H7 (cell line): ENCODE measurements at regions not wholly inside any gene's neighbourhood (a gene's known extent, or its start where the extent isn't known, plus 50 kb on each side); places are given as distances from the start of the nearest gene placed in this dataset.

Experiments used
- DNase-seq: peaks from one replicate; pipeline ENCODE4 v3.0.0; 2012
- H3K27me3 ChIP-seq: 2 replicates; pipeline ENCODE4 v1.6.0; 2011; ENCODE audit warnings: mild to moderate bottlenecking, low read length; ENCODE audit not compliant: control insufficient read depth, insufficient read depth
- H3K36me3 ChIP-seq: replicated peaks from 2 replicates; pipeline ENCODE4 v1.5.1; 2011; ENCODE audit warnings: low read length; ENCODE audit not compliant: control insufficient read depth, insufficient read depth
- H3K4me3 ChIP-seq: 2 replicates; pipeline ENCODE4 v1.5.1; 2011; ENCODE audit warnings: low read depth, mild to moderate bottlenecking, control low read depth, low read length, moderate library complexity; ENCODE audit not compliant: insufficient read depth

DNA sequence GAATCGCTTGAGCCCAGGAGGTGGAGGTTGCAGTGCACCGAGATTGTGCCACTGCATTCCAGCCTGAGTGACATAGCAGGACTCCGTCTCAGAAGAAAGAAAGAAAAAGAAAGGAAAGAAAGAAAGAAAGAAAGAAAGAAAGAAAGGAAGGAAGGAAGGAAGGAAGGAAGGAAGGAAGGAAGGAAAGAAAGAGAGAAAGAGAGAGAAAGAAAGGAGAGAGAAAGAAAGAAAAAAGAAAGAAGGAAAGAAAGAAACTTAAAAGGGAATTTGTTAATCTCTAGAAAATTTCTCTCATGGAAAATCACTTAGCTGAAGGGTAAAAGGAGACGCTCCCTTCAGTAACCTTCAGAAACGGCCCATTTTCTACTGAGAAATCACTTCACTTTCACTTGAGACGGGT is 279.5 kb upstream of the KLF6 start:
- Histone ChIP-seq H3K4me3 (no peak overlapping the region), H3K27me3 (no peaks in the 10 kb centered on the region), H3K36me3 (no peaks in the 10 kb centered on the region)
- no peak for DNase-seq

DNA sequence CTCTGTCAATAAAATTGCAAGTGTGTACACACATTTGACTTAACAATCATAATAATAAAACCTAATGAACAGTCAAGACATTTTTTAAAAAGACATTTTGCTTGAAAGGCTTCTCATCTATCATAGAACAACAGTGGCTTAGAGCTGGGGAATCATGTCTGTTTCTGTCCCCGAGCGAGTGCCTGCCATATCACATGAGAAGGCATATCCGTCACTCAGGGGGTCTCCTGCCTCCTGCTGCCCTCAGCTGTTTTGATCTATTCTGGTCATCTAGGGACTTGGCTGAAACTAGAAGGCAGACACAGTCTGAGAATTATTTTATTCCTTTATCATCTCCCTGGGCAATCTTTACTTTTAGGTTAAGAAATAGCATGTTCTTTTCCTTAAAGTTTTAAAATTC is 278.7 kb upstream of the KLF6 start:
- no peak overlapping the region for H3K4me3 ChIP-seq
- no peak for DNase-seq
- H3K36me3 ChIP-seq, result no peaks in the 10 kb centered on the region
- no peaks in the 10 kb centered on the region for H3K27me3 ChIP-seq

DNA sequence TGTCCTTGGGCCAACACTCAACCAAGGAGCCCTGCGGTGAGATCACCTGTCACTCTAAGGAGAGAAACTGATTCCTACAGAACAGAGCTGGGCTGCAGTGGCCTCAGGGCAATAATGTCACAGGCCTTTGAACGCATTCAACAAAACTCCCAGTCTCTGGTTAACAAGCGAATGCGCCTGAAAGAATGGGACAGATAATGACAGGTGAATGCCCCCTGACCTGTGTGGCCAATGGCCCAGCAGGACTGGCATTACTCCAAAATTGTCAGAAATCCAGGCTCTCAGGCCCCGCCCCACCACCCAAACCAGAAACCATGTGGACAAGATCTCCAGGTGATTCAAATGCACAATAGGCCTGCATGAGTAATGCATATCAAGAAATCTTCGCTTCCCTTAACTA is 277.7 kb upstream of the KLF6 start:
- Histone ChIP-seq H3K27me3 (no peaks in the 10 kb centered on the region), H3K36me3 (no peaks in the 10 kb centered on the region), H3K4me3 (no peak overlapping the region)
- DNase-seq, result no peak

DNA sequence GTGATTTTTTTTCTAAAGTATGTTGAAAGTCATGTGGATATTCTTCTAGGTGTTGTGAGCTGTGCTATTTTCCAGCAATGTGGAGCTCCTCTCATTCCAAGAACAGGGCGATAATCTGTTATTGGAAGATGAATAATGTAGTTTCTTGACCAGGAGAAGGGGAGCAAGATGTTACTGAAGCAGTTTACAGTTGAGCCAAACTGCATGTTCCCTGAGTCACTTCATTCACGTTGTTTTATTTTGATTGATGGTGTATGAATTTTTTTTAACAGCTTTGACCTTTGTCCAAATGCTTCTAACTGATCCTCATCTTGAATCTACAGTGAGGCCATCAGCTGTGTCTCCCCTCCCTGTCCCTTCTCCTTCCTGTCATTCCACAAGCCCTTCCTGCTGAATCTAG is 277.1 kb upstream of the KLF6 start:
- DNase-seq, result no peak
- Histone ChIP-seq H3K27me3 (no peaks in the 10 kb centered on the region), H3K4me3 (no peak overlapping the region), H3K36me3 (no peaks in the 10 kb centered on the region)

DNA sequence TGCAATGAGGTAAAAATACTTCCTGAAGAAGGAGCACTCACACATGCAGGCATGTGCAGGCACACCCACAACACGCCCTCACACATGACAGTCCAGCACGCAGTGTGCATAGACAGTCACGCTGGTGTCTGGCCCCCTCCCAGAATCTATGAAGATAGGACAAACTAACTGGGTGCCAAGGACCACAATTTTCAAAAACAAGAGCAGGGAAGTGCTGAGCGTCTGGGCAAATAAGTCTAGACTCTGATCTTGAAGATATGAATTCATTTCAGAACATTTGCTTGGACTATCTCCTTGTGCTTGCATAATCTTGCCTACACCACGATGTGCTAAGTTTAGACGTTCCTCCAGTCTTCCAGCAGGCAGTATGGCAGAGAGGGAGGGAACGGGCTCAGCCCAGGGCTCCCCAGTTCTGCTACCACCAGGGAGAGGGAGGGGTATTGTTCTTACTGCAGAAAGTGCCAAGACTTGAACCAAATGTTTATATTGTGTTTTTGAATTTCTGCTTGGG is 276.5 kb upstream of the KLF6 start:
- H3K27me3 ChIP-seq, result no peaks in the 10 kb centered on the region
- no peaks in the 10 kb centered on the region for H3K36me3 ChIP-seq
- DNase-seq, result no peak
- H3K4me3 ChIP-seq, result no peak overlapping the region

DNA sequence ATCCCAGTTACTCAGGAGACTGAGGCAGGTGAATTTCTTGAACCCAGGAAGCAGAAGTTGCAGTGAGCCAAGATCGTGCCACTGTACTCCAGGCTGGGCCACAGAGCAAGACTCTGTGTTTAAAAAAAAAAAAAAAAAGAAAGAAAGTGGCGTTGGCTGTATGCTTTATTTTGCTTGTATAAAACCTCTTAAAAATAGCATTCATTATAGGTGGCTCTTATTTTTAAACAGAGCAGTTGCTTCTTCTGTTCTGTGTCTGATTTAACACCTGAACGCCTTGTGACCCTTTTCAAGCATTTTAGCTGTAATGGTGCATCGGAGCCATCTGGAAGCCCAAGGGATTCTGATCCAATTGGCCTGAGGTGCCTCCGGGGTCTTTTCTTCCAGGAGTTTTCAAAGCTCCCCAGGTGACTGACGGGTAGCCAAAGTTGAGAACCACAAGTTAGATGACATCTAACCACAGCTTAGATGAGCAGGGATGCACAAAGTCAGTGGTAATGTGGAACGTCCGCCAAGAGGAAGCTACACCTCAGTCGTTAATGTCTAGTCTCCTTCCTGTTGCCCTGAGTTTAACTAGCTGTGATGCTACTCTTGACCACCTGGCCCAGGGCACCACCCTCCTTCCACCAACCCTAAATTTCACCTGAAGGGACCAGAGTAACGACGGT is 274.6 kb upstream of the KLF6 start:
- no peaks in the 10 kb centered on the region for H3K27me3 ChIP-seq
- no peaks in the 10 kb centered on the region for H3K36me3 ChIP-seq
- DNase-seq, result no peak
- no peak overlapping the region for H3K4me3 ChIP-seq

DNA sequence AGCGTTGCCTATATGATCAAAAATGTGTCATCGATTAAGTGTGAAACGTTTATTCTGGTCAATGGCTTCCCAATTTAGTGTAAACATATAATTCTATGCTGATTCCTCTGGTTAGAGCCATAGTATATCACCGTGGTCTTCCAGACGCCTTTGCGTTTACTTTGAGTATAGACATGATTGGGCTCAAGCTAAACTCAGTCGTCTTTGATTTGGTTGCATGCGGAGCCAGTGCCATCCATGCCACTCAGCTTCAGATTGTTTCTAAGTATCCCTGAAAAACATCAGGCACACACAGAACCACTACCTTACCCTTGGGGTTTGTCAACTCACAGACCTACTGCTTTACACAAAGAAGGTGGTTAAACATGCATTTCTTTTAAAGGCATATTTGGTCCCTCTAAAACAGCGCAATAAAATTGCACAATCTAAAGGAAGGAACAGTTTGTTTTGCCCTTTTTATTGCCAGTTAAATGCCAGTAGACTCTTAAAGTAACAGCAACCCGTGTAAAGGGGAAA is 273.6 kb upstream of the KLF6 start:
- Histone ChIP-seq H3K4me3 (no peak overlapping the region), H3K36me3 (no peaks in the 10 kb centered on the region), H3K27me3 (no peaks in the 10 kb centered on the region)
- DNase-seq, result no peak

DNA sequence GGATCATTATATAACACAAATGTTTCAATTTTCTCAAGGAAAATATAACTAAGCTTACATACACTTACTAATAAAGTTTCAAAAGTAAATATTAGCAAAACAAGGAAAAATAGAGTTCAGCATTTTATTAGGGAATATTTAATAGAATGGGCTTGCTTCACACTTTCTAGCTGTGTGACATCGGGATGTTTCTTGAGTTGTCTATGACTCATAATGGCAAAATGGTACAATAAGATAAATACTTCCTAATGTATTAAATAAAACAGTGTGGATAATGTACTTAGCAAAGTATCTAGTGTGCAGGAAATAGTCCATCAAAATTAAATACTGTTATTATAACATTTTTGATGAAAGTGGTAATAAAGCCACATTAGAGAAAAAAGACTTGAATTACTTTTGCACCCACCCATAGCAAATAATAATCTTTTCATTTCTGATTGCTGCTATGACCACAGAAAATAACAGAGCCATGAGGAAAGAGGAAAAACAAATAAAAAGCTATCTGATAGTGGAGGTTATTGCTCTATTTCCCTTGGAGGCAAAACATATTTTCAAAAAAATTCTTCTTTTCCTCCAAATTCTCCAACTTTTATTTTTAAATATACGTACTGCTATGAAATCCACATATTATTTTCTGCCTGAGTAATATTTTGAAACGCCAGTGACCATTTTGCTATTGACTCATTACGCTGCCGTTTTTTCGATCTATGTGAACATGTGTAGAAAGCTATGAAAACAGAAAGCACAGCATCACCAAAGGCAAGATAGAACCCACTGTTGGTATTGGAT is 272.9 kb upstream of the KLF6 start:
- no peaks in the 10 kb centered on the region for H3K36me3 ChIP-seq
- no peak overlapping the region for H3K4me3 ChIP-seq
- DNase-seq, result no peak
- H3K27me3 ChIP-seq, result no peaks in the 10 kb centered on the region

DNA sequence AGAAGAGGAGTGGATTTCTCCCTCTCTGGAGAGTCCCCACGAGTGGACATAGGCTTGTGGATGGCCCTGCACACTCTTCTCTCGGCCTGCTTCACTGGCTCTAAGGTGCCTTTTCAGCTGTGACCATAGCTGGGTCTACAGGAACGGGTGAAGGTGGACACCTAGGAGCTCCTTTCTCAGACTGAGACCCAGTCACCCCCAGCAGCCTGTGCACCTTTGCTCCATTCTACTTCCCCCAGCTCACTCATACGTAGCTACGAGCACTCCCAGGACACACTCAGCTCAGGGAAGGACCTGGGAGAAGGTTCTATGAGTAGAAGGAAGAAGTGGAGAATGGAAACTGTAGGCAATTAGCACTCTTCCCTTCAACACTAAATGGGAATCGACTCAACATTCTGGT is 272.0 kb upstream of the KLF6 start:
- no peaks in the 10 kb centered on the region for H3K27me3 ChIP-seq
- no peaks in the 10 kb centered on the region for H3K36me3 ChIP-seq
- no peak overlapping the region for H3K4me3 ChIP-seq
- no peak for DNase-seq

DNA sequence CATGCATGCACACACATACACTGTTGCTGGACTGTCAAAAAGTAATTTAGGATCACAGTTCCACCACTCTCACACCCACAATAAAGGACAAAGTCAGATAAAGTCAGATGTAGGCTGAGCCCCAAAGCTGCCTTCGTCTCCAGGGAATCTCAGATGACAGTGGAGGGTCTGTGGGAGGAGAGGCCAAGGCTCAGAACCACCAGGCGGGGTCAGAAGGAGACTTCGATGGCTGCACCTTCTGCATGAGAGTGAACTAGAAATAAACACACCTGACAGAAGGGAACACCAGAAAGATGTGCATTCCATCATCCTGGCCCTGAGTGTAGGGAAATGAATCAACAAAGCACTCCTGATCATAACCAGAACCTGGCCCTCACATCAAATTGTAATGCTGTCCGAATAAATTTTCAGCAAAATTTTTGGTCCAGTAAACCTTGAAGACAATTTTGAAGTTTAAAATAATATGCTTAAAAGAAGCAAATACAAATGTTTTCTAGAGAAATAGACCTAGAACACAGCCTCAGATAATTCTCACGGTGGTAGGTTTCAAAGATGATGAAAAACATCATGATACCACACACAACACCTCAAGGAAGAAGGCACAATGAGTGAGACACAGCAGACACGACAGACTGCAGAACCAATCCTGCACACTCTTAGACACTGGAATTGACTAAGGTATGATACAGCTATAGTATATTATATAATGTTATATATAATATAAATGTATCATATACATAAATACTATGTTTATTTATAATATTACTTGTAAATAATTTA is 269.8 kb upstream of the KLF6 start:
- no peaks in the 10 kb centered on the region for H3K36me3 ChIP-seq
- DNase-seq, result no peak
- no peak overlapping the region for H3K4me3 ChIP-seq
- no peaks in the 10 kb centered on the region for H3K27me3 ChIP-seq

DNA sequence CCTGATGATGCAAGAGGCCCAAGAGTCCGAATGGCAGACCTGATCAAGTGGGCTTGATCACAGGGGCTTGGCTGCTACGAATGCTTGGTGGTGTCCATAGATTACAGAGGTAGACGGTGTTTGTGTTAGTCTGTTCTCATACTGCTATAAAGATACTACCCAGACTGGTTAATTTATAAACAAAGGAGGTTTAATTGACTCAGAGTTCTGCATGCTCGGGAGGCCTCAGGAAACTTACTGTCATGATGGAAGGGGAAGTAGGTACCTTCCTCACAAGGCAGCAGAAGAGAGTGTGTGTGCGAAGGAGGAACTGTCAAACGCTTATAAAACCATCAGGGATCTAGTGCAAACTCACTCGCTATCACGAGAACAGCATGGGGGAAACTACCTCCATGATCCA is 268.9 kb upstream of the KLF6 start:
- no peaks in the 10 kb centered on the region for H3K27me3 ChIP-seq
- H3K4me3 ChIP-seq, result no peak overlapping the region
- DNase-seq, result no peak
- H3K36me3 ChIP-seq, result no peaks in the 10 kb centered on the region

DNA sequence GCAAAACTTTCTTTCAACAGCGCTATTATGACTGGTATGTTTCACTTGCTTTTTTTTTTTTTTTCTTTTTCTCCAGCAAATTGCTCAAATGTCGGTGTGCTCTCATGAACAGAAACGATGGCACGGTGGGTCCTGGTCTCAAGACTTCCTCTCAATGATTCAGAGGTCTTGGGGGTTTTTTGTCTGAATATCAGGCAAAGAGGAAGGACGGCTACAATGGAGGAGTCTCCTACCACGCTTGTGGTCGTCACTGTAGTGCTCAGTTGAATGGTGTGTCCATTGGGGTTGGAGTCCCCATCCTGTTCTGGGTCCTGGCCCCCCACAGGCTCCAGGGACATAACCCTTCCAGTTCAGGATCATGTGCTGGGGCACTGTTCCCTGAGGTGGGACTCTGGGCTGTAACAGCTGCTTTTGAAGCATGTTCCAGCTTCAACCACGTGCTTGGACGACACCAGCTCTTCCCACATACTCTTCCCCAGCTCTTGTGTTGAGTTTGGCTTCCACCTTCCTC is 266.7 kb upstream of the KLF6 start:
- no peak overlapping the region for H3K4me3 ChIP-seq

DNA sequence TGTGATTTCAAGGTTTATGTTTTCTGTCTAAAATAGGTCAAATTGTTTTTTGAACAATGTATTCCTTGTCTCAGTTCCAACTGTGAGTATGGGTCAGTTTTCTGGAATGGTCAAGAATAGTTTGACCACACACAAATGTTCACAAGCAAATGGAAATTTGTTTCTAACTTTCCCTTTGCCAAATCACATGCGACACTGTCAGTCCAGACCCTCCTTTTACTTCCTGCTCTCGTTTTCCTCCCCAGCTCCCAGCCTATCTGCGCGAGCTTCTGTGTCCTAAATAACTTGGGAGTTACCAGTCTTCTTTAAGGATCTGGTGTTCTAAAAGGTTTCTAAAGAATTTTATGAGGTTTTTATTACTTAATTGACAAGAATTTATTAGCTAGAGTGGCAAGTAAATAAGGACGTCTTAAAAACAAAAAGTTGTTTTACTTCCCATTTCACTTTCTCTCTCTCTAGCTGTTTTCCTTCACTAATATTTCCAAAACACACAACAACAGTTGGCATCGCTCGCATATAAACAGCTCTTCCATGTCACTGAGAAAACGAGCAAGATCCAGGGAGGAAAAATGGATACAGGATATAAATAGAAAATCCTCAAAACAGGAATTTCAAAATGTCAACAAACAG is 266.1 kb upstream of the KLF6 start:
- Histone ChIP-seq H3K27me3 (no peaks in the 10 kb centered on the region), H3K36me3 (no peaks in the 10 kb centered on the region), H3K4me3 (no peak overlapping the region)
- no peak for DNase-seq

More for the DNA sequence above, 266.7 kb upstream of the KLF6 start:
- DNase-seq, result no peak
- Histone ChIP-seq H3K27me3 (no peaks in the 10 kb centered on the region), H3K36me3 (no peaks in the 10 kb centered on the region)

DNA sequence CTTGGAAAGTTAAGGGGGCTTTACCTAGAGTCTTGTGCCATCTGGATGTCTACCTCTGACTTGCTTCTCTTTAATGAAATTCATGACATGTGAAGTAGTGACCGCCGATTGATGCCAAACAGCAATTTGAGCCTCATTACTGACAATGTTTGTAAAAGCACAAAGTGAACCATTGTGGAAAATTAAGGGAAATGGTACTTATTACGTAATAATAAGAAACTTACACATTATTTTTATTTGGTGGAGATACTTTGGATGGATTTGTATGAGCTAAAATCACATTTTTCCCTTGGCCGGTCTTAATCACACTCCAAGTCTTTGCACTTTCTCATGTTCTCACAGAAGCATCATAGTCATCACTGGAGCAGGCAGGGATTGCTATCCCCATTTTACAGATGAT is 265.1 kb upstream of the KLF6 start:
- H3K4me3 ChIP-seq, result no peak overlapping the region
- H3K27me3 ChIP-seq, result no peaks in the 10 kb centered on the region
- H3K36me3 ChIP-seq, result no peaks in the 10 kb centered on the region
- no peak for DNase-seq
